GM21717 (cell line): ENCODE measurements at regions not wholly inside any gene's neighbourhood (a gene's known extent, or its start where the extent isn't known, plus 50 kb on each side); places are given as distances from the start of the nearest gene placed in this dataset.
"Not testable (repeated sequence)": the region's sequence is repeated elsewhere in the genome, so short reads cannot be mapped to it uniquely, and the experiment has no call there.

Experiments
- ATAC-seq: cut with Tn5 transposase; IDR thresholded peaks from one replicate; pipeline ENCODE4 v1.9.1; 2021; ENCODE audit warnings: mild to moderate bottlenecking, moderate library complexity; ENCODE audit not compliant: unreplicated experiment

DNA sequence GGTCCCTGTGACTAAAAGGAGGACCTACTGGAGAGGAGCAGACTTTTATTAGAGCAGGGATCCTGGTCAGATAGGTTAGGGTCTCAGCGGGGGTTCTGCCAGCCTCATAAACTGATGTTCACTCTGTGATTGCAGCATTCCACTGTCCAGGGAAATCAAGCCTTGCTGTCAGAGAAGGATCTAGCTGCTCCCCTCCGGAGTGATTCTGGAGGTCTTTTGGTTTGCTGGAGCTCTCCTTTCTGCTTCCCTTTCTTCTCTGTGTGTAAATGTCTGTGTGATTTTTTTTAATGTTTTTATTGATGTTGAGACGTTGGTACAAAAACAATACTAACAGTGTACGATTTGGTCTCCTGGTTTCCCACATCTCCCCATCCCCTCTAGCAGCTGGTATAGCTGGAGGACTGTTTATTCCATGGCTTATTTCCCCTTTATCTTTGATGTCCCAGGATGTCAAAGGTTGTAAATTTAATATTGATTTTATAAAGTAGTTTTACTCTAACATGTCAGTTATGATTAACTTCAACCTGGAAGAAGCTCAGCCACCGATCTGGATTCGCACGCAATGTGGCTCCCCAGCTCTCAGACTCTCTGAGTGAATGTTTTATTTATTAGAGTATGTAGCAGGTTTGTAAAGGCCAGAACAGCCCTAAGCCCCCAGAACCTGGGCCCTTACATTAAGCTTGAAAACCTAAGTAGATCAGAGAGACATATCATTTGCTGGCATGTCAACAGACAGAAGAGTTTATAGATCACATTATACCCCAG lies 202.3 kb upstream of the G2E3 start:
- no peak for ATAC-seq

DNA sequence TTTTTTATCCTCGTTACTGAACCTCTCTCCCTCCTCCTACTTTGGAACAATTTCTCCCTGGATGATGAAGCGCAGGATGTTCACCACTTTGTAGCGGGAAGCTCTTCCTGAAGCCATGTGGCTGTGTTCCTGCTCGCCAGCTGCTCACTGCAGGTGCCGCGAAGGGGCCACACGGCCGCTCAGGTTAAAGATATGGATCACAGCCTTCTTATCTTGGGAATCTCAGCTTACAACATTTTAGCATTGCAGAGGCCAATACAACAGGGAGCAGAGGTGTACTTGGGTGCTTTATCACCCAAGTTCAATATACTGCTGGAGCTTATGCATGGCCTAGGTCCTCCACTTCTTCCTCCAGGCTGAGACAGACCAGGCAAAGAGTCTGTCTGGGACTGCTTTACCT lies 201.2 kb upstream of the G2E3 start:
- ATAC-seq: no peak

DNA sequence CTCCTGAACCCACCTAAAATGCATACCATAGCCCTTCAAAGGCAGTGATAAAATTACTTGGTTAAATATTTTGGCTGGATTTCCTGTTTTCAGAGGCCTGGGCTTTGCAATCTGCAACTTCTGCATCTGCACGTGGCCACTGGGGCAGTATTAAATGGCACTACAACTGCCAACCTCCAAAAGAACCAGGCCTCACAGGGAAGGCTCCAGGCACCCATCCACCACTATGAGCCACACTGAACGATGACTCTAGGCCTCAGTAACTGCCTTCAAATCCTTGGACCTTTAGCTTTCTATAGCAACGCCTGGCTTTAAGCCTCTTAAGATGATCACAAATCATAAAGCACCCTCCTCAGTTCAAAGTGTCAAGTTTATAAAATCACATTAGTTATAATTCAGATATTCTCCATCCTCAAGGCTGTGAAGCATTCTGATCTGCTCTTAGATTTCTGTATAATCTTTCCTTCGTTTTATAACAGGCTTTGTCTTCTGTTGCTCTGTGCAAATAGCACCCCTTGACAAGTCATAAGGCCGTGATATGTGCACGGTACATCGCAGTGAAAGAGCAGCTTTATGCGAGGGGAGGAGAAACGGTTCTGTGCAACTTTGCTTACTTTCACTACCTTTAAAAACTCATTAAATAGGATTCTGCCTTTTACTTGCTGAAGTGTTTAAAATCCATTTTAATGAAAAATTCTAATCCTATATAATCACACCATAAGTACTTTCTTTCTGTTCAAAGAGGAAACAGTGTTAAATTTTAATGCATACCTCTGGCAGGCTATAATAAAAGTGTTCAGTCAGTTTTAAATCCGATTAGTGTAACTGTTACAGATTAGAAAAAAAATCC lies 196.4 kb upstream of the G2E3 start:
- ATAC-seq: no peak

GRCh38 chr14:30363219-30363880 lies 195.6 kb upstream of the G2E3 start:
- ATAC-seq: not testable (repeated sequence)

GRCh38 chr14:30369502-30370180 lies 189.3 kb upstream of the G2E3 start:
- no peak for ATAC-seq

- no peak for ATAC-seq
Measured at GRCh38 chr14:30373053-30373452, 185.9 kb upstream of the G2E3 start.

GRCh38 chr14:30373526-30373925 lies 185.4 kb upstream of the G2E3 start:
- no peak for ATAC-seq

- peak; percentile 93 for ATAC-seq
Measured at GRCh38 chr14:30375296-30375892, 183.6 kb upstream of the G2E3 start.

GRCh38 chr14:30381861-30382480 lies 177.0 kb upstream of the G2E3 start:
- no peak for ATAC-seq

- no peak for ATAC-seq
Measured at GRCh38 chr14:30385925-30386324, 173.0 kb upstream of the G2E3 start.

DNA sequence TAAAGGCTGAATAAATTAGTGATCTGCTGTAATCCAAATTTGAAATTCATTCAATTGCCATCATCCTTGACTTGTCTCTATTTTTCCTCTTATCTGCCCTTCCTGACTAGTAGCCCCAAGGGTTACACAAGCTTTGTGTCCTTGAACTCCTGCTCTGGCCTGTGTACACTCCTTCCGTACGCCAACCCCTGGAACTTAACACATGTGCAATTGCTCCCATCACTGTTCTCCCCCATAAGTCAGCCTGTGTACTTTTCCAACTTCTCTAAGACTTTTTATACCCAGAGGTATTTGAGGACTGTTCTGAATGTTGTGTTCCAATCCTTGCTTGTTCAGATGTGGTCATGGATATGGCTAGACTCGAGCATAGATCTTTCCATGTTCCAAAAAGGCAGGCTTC lies 171.1 kb upstream of the G2E3 start:
- no peak for ATAC-seq

- no peak for ATAC-seq
Measured at GRCh38 chr14:30389134-30389876, 169.7 kb upstream of the G2E3 start.

- no peak for ATAC-seq
Measured at GRCh38 chr14:30389877-30390385, 169.0 kb upstream of the G2E3 start.

- no peak for ATAC-seq
Measured at GRCh38 chr14:30395065-30395464, 163.9 kb upstream of the G2E3 start.

GRCh38 chr14:30402846-30403245 lies 156.1 kb upstream of the G2E3 start:
- ATAC-seq: no peak

DNA sequence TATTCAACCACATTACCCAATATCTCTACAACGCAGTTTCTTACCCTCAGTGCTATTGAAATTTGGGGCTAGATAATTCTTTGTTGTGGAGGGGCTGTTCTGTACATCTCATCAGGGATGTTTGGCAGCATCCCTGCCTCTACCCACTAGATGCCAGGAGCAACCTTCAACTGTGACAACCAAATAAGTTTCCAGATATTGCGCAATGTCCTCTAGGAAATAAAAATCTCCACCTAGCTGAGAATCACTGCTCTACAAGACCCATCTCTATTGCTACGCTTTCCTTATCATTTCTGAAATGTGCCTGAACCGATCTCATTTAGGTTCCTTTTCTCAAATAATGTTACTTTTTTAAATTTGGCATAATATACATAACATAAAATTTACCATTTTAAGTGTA lies 155.2 kb upstream of the G2E3 start:
- ATAC-seq: no peak

- ATAC-seq: not testable (repeated sequence)
Measured at GRCh38 chr14:30409508-30410015, 149.4 kb upstream of the G2E3 start.

- ATAC-seq: no peak
Measured at GRCh38 chr14:30410986-30411385, 148.0 kb upstream of the G2E3 start.

DNA sequence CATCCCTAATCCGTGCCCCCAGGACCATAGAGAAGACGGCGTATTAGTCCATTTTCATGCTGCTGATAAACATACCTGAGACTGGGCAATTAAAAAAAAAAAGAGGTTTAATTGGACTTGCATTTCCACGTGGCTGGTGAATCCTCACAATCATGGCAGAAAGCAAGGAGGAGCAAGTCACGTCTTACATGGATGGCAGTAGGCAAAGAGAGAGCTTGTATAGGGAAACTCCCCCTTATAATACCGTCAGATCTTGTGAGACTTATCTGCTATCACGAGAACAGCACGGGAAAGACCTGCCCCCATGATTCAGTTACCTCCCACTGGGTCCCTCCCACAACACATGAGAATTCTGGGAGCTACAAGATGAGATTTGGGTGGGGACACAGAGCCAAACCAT lies 145.8 kb upstream of the G2E3 start:
- not testable (repeated sequence) for ATAC-seq
